Nephron progenitor cell (in vitro differentiated cells): ENCODE measurements at regions not wholly inside any gene's neighbourhood (a gene's known extent, or its start where the extent isn't known, plus 50 kb on each side); places are given as distances from the start of the nearest gene placed in this dataset.

ENCODE experiments used
- DNase-seq: peaks from one replicate; pipeline ENCODE4 v3.0.0; 2021
- H3K27ac Mint-ChIP-seq: 2 replicates; pipeline ENCODE4 v1.8.0; 2021; ENCODE audit warnings: mild to moderate bottlenecking, moderate library complexity, mixed read lengths
- H3K27me3 Mint-ChIP-seq: 2 replicates; pipeline ENCODE4 v1.8.0; 2021; ENCODE audit warnings: mild to moderate bottlenecking, low read depth, mixed read lengths; ENCODE audit not compliant: poor library complexity
- H3K36me3 Mint-ChIP-seq: 2 replicates; pipeline ENCODE4 v1.8.0; 2021; ENCODE audit warnings: low read depth, mixed read lengths
- H3K4me1 Mint-ChIP-seq: 2 replicates; pipeline ENCODE4 v1.8.0; 2021; ENCODE audit warnings: mixed read lengths
- H3K4me3 Mint-ChIP-seq: 2 replicates; pipeline ENCODE4 v1.8.0; 2021; ENCODE audit warnings: mild to moderate bottlenecking, moderate library complexity, mixed read lengths
- H3K9me3 Mint-ChIP-seq: 2 replicates; pipeline ENCODE4 v1.8.0; 2021; ENCODE audit warnings: mild to moderate bottlenecking, moderate library complexity, mixed read lengths
- TF ChIP-seq, protein P1 (sequence below): fragments of 200-600 bp; sonication (generic); IDR thresholded peaks from 2 replicates; pipeline ENCODE4 v1.5.0; 2021; ENCODE audit warnings: antibody characterized with exemption

DNA sequence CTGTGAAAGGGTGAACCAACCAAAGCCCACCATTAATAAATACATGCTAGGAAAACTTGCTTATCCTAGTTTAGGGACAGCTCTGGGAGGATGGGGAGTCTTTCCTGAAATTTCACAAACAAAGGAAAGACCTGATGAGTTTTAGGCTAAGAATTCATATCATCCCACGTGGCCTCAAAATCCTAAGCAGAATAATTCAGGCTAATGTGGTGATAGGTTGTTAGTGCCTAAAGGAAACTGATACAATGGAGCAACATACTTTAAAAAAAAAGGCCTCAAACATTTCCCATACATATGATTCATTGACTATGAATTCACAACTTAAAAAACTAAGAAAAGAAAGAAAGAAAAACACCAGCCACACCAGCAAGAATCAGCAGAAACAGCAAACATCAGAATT, 126.9 kb upstream of the CNTN4 start:
- H3K4me1 Mint-ChIP-seq: peaks cover 15% of the 10 kb centered on the region
- DNase-seq: no peak
- H3K4me3 Mint-ChIP-seq: no peak overlapping the region
- H3K27ac Mint-ChIP-seq: no peak overlapping the region
- H3K27me3 Mint-ChIP-seq: peaks cover 3% of the 10 kb centered on the region
- no peaks in the 10 kb centered on the region for H3K9me3 Mint-ChIP-seq
- TF ChIP-seq, protein P1, sequence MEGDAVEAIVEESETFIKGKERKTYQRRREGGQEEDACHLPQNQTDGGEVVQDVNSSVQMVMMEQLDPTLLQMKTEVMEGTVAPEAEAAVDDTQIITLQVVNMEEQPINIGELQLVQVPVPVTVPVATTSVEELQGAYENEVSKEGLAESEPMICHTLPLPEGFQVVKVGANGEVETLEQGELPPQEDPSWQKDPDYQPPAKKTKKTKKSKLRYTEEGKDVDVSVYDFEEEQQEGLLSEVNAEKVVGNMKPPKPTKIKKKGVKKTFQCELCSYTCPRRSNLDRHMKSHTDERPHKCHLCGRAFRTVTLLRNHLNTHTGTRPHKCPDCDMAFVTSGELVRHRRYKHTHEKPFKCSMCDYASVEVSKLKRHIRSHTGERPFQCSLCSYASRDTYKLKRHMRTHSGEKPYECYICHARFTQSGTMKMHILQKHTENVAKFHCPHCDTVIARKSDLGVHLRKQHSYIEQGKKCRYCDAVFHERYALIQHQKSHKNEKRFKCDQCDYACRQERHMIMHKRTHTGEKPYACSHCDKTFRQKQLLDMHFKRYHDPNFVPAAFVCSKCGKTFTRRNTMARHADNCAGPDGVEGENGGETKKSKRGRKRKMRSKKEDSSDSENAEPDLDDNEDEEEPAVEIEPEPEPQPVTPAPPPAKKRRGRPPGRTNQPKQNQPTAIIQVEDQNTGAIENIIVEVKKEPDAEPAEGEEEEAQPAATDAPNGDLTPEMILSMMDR: no peak
- no peaks in the 10 kb centered on the region for H3K36me3 Mint-ChIP-seq

DNA sequence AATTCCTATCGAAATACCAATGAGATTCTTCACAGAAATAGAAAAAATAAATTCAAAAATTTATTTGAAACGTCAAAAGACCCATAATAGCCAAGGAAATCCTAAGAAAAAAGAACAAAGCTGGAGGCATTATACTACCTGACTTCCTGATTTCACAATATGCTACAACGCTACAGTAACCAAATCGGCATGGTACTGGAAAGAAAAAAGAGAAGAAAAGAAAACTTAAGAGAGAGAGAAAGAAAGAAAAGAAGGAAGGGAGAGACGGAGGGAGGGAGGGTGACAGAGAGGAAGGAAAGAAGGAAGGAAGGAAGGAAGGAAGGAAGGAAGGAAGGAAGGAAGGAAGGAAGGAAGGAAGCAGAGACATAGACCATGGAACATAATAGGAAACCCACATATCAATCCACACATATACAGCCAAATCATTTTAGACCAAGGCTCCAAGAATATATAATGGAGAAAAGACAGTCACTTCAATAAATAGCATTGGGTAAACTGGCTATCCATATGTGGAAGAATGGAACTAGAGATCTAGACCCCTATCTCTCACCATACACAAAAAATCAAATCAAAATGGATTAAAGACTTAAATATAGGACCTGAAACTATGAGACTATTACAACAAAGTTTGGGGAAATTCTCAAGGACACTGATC, 118.6 kb upstream of the CNTN4 start:
- Mint-ChIP-seq H3K27me3 (peaks cover 3% of the 10 kb centered on the region), H3K36me3 (no peaks in the 10 kb centered on the region), H3K27ac (no peak overlapping the region), H3K4me1 (no peaks in the 10 kb centered on the region), H3K4me3 (no peak overlapping the region), H3K9me3 (peaks cover 9% of the 10 kb centered on the region)
- TF ChIP-seq, protein P1: no peak
- no peak for DNase-seq

DNA sequence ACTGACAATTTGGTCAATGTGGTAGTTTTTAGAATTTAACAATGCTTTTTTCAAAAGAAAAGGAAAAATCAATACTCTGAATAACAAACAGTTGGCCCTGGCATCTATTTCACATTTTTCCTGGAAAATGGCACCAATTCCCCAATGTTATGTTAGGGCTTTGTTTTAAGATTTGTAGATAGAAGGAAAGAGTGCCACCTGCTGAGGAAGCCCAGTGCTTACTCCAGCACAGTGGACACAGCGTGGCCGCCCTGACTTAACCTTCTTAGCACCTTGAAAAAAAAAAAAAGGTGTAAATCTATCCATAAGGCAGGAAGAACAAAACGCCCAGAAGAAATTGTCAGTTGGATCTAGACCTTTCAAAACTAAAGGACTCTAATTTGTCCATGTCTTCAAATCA, 110.7 kb upstream of the CNTN4 start:
- peak; percentile 8 for DNase-seq
- H3K27ac Mint-ChIP-seq: no peak overlapping the region
- H3K36me3 Mint-ChIP-seq: no peaks in the 10 kb centered on the region
- TF ChIP-seq, protein P1: peak; percentile 40
- no peaks in the 10 kb centered on the region for H3K4me1 Mint-ChIP-seq
- no peak overlapping the region for H3K4me3 Mint-ChIP-seq
- H3K27me3 Mint-ChIP-seq: peaks cover 4% of the 10 kb centered on the region
- H3K9me3 Mint-ChIP-seq: no peaks in the 10 kb centered on the region

DNA sequence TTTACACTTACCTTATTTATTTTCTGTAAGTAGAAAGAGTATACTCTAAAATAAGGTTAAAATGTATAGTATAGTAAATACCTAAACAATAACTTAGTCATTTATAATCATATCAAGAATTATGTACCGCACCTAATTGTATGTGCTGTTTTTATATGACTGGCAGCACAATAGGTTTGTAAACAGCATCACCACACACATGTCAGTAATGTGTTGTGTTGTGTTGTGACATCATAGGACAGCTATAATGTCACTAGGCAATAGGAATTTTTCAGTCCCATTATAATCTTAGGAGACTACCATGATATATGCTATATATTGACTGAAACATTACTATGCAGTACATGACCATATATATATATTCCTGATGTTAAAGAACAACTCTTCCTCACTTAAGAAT, 99.9 kb upstream of the CNTN4 start:
- TF ChIP-seq, protein P1: no peak
- Mint-ChIP-seq H3K27me3 (peaks cover 3% of the 10 kb centered on the region), H3K36me3 (no peaks in the 10 kb centered on the region), H3K4me3 (no peak overlapping the region), H3K9me3 (no peaks in the 10 kb centered on the region), H3K4me1 (no peaks in the 10 kb centered on the region), H3K27ac (no peak overlapping the region)
- no peak for DNase-seq

DNA sequence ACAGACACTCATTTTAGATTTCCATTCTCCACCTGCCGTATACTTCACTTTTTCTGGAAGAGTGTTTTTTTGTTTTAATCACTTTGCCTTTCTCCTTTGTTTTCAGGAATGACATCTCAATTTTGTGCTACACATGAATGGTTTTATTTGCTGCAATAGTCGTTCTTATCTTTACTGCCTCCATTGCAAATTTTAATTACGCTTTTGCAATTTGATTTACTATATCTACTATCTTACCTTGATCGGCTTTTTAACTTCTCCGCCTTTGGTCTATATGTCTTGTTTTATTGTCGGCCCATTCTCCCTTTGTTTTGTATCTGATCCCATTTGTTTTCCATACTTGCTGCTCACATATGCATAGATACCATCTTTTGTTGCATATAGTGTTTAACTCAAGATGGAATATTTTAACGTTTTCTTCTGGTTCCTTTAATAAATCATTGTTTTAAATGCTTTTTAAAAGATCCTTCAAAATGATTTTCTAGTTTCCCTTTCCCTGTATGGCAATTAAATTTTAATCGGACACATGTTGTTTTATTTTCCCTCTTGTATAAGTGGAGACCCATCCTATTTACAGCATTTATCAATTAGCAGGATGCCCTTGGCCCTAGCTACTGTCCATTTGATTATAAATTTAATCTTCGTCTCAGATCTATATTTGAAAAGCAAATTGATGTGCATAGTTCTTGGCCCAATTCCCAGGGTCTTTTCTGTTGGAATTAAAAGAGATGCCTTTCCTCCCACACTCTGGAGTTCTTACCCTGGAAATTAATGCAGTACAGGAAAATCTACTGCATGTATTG, 97.2 kb upstream of the CNTN4 start:
- peaks cover 3% of the 10 kb centered on the region for H3K27me3 Mint-ChIP-seq
- TF ChIP-seq, protein P1: no peak
- no peak for DNase-seq
- H3K4me1 Mint-ChIP-seq: no peaks in the 10 kb centered on the region
- peaks cover 5% of the 10 kb centered on the region for H3K9me3 Mint-ChIP-seq
- H3K27ac Mint-ChIP-seq: no peak overlapping the region
- H3K36me3 Mint-ChIP-seq: no peaks in the 10 kb centered on the region
- no peak overlapping the region for H3K4me3 Mint-ChIP-seq
